ENCODE measurements at regions not wholly inside any gene's neighbourhood (a gene's known extent, or its start where the extent isn't known, plus 50 kb on each side); places are given as distances from the start of the nearest gene placed in this dataset.

DNA sequence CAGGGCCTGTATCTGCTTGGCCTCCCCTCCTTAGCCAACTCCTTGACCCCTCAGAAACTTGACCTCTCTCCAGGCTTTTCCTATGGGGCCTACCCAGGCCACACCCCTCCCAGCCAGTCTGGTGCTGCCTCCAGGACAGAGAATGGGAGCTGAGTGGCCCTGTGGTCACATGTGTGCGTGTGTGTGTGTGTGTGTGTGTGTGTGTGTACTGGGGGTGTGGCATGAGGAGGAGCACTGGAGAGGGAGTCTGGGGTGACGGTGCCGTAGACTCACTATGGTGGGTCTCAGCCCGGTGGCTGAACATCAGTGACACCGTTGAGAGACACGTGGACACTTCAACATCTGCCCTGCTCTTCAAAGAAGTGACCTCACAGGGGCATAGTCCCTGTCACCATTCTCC lies 180.4 kb downstream of the ENGASE start (continued):
- TF ChIP-seq, protein P1, sequence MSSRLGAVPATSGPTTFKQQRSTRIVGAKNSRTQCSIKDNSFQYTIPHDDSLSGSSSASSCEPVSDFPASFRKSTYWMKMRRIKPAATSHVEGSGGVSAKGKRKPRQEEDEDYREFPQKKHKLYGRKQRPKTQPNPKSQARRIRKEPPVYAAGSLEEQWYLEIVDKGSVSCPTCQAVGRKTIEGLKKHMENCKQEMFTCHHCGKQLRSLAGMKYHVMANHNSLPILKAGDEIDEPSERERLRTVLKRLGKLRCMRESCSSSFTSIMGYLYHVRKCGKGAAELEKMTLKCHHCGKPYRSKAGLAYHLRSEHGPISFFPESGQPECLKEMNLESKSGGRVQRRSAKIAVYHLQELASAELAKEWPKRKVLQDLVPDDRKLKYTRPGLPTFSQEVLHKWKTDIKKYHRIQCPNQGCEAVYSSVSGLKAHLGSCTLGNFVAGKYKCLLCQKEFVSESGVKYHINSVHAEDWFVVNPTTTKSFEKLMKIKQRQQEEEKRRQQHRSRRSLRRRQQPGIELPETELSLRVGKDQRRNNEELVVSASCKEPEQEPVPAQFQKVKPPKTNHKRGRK (CRISPR knock-in tag; IDR thresholded peaks at IDR 0.05; ENCODE audit: borderline replicate concordance), result no peak
- TF ChIP-seq, protein P2, sequence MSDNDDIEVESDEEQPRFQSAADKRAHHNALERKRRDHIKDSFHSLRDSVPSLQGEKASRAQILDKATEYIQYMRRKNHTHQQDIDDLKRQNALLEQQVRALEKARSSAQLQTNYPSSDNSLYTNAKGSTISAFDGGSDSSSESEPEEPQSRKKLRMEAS (CRISPR knock-in tag; IDR thresholded peaks at IDR 0.05), result no peak
- TF ChIP-seq, protein P3, sequence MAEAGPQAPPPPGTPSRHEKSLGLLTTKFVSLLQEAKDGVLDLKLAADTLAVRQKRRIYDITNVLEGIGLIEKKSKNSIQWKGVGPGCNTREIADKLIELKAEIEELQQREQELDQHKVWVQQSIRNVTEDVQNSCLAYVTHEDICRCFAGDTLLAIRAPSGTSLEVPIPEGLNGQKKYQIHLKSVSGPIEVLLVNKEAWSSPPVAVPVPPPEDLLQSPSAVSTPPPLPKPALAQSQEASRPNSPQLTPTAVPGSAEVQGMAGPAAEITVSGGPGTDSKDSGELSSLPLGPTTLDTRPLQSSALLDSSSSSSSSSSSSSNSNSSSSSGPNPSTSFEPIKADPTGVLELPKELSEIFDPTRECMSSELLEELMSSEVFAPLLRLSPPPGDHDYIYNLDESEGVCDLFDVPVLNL (CRISPR knock-in tag; IDR thresholded peaks at IDR 0.05; ENCODE audit: borderline replicate concordance, low read depth), result no peak
- TF ChIP-seq FOXJ3 (CRISPR knock-in tag; IDR thresholded peaks at IDR 0.05; ENCODE audit: borderline replicate concordance), result no peak
- TF ChIP-seq MYBL2 (CRISPR knock-in tag; IDR thresholded peaks at IDR 0.05), result no peak
- TF ChIP-seq IRF2 (CRISPR knock-in tag; IDR thresholded peaks at IDR 0.05; ENCODE audit: borderline replicate concordance, low read depth), result no peak
- TF ChIP-seq CBFB (CRISPR knock-in tag; IDR thresholded peaks at IDR 0.05; ENCODE audit: low read depth), result no peak
- TF ChIP-seq, protein P4, sequence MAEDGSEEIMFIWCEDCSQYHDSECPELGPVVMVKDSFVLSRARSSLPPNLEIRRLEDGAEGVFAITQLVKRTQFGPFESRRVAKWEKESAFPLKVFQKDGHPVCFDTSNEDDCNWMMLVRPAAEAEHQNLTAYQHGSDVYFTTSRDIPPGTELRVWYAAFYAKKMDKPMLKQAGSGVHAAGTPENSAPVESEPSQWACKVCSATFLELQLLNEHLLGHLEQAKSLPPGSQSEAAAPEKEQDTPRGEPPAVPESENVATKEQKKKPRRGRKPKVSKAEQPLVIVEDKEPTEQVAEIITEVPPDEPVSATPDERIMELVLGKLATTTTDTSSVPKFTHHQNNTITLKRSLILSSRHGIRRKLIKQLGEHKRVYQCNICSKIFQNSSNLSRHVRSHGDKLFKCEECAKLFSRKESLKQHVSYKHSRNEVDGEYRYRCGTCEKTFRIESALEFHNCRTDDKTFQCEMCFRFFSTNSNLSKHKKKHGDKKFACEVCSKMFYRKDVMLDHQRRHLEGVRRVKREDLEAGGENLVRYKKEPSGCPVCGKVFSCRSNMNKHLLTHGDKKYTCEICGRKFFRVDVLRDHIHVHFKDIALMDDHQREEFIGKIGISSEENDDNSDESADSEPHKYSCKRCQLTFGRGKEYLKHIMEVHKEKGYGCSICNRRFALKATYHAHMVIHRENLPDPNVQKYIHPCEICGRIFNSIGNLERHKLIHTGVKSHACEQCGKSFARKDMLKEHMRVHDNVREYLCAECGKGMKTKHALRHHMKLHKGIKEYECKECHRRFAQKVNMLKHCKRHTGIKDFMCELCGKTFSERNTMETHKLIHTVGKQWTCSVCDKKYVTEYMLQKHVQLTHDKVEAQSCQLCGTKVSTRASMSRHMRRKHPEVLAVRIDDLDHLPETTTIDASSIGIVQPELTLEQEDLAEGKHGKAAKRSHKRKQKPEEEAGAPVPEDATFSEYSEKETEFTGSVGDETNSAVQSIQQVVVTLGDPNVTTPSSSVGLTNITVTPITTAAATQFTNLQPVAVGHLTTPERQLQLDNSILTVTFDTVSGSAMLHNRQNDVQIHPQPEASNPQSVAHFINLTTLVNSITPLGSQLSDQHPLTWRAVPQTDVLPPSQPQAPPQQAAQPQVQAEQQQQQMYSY (CRISPR knock-in tag; IDR thresholded peaks at IDR 0.05), result no peak
- TF ChIP-seq, protein P5, sequence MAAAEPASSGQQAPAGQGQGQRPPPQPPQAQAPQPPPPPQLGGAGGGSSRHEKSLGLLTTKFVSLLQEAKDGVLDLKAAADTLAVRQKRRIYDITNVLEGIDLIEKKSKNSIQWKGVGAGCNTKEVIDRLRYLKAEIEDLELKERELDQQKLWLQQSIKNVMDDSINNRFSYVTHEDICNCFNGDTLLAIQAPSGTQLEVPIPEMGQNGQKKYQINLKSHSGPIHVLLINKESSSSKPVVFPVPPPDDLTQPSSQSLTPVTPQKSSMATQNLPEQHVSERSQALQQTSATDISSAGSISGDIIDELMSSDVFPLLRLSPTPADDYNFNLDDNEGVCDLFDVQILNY (CRISPR knock-in tag; IDR thresholded peaks at IDR 0.05), result no peak
- TF ChIP-seq PRRX2 (CRISPR knock-in tag; IDR thresholded peaks at IDR 0.05), result no peak
- no peak for TF ChIP-seq TP53 (CRISPR knock-in tag; IDR thresholded peaks at IDR 0.05)
- no peak for TF ChIP-seq ZNF671 (CRISPR knock-in tag; IDR thresholded peaks at IDR 0.05)
- TF ChIP-seq EMX1 (CRISPR knock-in tag; IDR thresholded peaks at IDR 0.05), result no peak

DNA sequence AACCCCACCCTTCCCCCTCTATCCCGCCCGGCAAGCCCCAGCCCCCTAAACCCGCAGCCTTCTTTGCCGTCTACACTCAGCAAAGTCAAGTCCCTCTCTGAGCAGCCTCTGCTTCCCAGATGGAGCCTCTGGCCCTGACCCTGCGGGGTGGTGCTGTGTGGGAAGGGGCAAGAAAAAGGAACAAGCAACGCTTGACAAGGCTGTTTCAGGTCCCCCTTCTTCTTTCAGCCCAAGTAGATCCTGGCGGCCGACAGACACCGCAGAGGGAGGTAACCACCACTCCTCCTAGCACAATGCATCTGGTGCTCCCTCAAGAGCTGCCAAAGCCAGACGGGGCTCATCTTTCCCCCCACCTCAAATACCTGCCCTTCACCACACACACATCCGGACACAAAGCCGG lies 178.3 kb downstream of the ENGASE start:
- ATAC-seq (no peak), DNase-seq (ENCODE audit: low spot score) (no peak)
- Mint-ChIP-seq H3K27me3 (ENCODE audit: low read depth) (peaks cover under 1% of the 10 kb centered on the region), H3K4me3 (no peak overlapping the region), H3K9me3 (no peaks in the 10 kb centered on the region), H3K4me1 (peaks cover 4% of the 10 kb centered on the region; the same call in 1 of the 2 replicates), H3K27ac (no peak overlapping the region), H3K36me3 (no peaks in the 10 kb centered on the region)
- ChIA-PET POLR2A (no interaction called here), CTCF (interaction anchor here (1.3 to 1.4 kb wide), 2 partner anchors 135 to 207 kb away, joined by 4 to 5 read pairs; no protein-coding TSS in a partner anchor)
- TF ChIP-seq, protein P6, sequence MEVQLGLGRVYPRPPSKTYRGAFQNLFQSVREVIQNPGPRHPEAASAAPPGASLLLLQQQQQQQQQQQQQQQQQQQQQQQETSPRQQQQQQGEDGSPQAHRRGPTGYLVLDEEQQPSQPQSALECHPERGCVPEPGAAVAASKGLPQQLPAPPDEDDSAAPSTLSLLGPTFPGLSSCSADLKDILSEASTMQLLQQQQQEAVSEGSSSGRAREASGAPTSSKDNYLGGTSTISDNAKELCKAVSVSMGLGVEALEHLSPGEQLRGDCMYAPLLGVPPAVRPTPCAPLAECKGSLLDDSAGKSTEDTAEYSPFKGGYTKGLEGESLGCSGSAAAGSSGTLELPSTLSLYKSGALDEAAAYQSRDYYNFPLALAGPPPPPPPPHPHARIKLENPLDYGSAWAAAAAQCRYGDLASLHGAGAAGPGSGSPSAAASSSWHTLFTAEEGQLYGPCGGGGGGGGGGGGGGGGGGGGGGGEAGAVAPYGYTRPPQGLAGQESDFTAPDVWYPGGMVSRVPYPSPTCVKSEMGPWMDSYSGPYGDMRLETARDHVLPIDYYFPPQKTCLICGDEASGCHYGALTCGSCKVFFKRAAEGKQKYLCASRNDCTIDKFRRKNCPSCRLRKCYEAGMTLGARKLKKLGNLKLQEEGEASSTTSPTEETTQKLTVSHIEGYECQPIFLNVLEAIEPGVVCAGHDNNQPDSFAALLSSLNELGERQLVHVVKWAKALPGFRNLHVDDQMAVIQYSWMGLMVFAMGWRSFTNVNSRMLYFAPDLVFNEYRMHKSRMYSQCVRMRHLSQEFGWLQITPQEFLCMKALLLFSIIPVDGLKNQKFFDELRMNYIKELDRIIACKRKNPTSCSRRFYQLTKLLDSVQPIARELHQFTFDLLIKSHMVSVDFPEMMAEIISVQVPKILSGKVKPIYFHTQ (CRISPR knock-in tag; IDR thresholded peaks at IDR 0.05), result no peak
- TF ChIP-seq CBFB (CRISPR knock-in tag; IDR thresholded peaks at IDR 0.05; ENCODE audit: low read depth) (no peak), ZNF138 (CRISPR knock-in tag; conservative IDR thresholded peaks at IDR 0.05) (no peak), KAT7 (CRISPR knock-in tag; IDR thresholded peaks at IDR 0.05; ENCODE audit: borderline replicate concordance) (no peak), FOXK1 (CRISPR knock-in tag; IDR thresholded peaks at IDR 0.05) (no peak), ZBTB21 (CRISPR knock-in tag; IDR thresholded peaks at IDR 0.05; ENCODE audit: borderline replicate concordance) (no peak), ATF1 (CRISPR knock-in tag; IDR thresholded peaks at IDR 0.05) (no peak), MXD4 (CRISPR knock-in tag; IDR thresholded peaks at IDR 0.05; ENCODE audit: borderline replicate concordance) (no peak), MYBL2 (CRISPR knock-in tag; IDR thresholded peaks at IDR 0.05) (no peak)
- TF ChIP-seq, protein P1 (CRISPR knock-in tag; IDR thresholded peaks at IDR 0.05; ENCODE audit: borderline replicate concordance), result no peak
- TF ChIP-seq, protein P2 (CRISPR knock-in tag; IDR thresholded peaks at IDR 0.05), result no peak
- TF ChIP-seq, protein P7, sequence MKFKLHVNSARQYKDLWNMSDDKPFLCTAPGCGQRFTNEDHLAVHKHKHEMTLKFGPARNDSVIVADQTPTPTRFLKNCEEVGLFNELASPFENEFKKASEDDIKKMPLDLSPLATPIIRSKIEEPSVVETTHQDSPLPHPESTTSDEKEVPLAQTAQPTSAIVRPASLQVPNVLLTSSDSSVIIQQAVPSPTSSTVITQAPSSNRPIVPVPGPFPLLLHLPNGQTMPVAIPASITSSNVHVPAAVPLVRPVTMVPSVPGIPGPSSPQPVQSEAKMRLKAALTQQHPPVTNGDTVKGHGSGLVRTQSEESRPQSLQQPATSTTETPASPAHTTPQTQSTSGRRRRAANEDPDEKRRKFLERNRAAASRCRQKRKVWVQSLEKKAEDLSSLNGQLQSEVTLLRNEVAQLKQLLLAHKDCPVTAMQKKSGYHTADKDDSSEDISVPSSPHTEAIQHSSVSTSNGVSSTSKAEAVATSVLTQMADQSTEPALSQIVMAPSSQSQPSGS (CRISPR knock-in tag; IDR thresholded peaks at IDR 0.05; ENCODE audit: borderline replicate concordance, low read depth), result no peak

All from WTC11 (cell line).